Smooth muscle cell (in vitro differentiated cells): ENCODE measurements at regions not wholly inside any gene's neighbourhood (a gene's known extent, or its start where the extent isn't known, plus 50 kb on each side); places are given as distances from the start of the nearest gene placed in this dataset.

ENCODE experiments used
- DNase-seq: peaks from one replicate; lab custom pipeline; 2025; ENCODE audit not compliant: unreplicated experiment; lab: John Stamatoyannopoulos, UW
- H2AFZ ChIP-seq: fragments of 200-600 bp; sonication (generic); 2 replicates; pipeline ENCODE4 v1.6.0; 2016; ENCODE audit warnings: antibody characterized with exemption, low read depth, mild to moderate bottlenecking
- H3F3A ChIP-seq: fragments of 200-600 bp; sonication (generic); 2 replicates; pipeline ENCODE4 v1.6.0; 2017; ENCODE audit warnings: antibody characterized with exemption, low read depth
- H3K27ac ChIP-seq: fragments of 200-600 bp; sonication (generic); 2 replicates; pipeline ENCODE4 v1.5.1; 2016; ENCODE audit warnings: low read depth, mild to moderate bottlenecking
- H3K27me3 ChIP-seq: fragments of 200-600 bp; sonication (generic); 2 replicates; pipeline ENCODE4 v1.6.1; 2016; ENCODE audit warnings: low read depth, mild to moderate bottlenecking
- H3K36me3 ChIP-seq: fragments of 200-600 bp; sonication (generic); 2 replicates; pipeline ENCODE4 v1.5.1; 2016; ENCODE audit warnings: low read depth
- H3K4me1 ChIP-seq: fragments of 200-600 bp; sonication (generic); 2 replicates; pipeline ENCODE4 v1.5.1; 2016; ENCODE audit warnings: low read depth
- H3K4me2 ChIP-seq: fragments of 200-600 bp; sonication (generic); 2 replicates; pipeline ENCODE4 v1.6.0; 2016; ENCODE audit warnings: mild to moderate bottlenecking
- H3K4me3 ChIP-seq: fragments of 200-600 bp; sonication (generic); 2 replicates; pipeline ENCODE4 v1.5.1; 2016; ENCODE audit warnings: mild to moderate bottlenecking
- H3K79me2 ChIP-seq: fragments of 200-600 bp; sonication (generic); 2 replicates; pipeline ENCODE4 v1.6.0; 2016; ENCODE audit warnings: low read depth, mild to moderate bottlenecking
- H3K9ac ChIP-seq: fragments of 200-600 bp; sonication (generic); 2 replicates; pipeline ENCODE4 v1.6.0; 2016; ENCODE audit warnings: low read depth
- H3K9me3 ChIP-seq: fragments of 200-600 bp; sonication (generic); replicated peaks from 2 replicates; pipeline ENCODE4 v1.5.1; 2016; ENCODE audit warnings: low read depth
- H4K20me1 ChIP-seq: fragments of 200-600 bp; sonication (generic); 2 replicates; pipeline ENCODE4 v1.6.0; 2016; ENCODE audit warnings: low read depth
- CTCF ChIP-seq: fragments of 200-600 bp; sonication (generic); IDR thresholded peaks from 2 replicates; pipeline ENCODE4 v1.5.1; 2017; ENCODE audit warnings: borderline replicate concordance, mild to moderate bottlenecking, antibody characterized with exemption; ENCODE audit not compliant: insufficient read depth, poor library complexity, severe bottlenecking
- WGBS: methylation state at CpG from one replicate; pipeline ENCODE4 v1.1.7; 2016; ENCODE audit warnings: low lambda C conversion rate; 5-methylcytosine and 5-hydroxymethylcytosine counted together

- H3K36me3 ChIP-seq: no peaks in the 10 kb centered on the region
- H3K27ac ChIP-seq: no peak overlapping the region
- no peaks in the 10 kb centered on the region for H3F3A ChIP-seq
- H3K4me2 ChIP-seq: no peak overlapping the region
- H3K79me2 ChIP-seq: no peaks in the 10 kb centered on the region
- H3K9ac ChIP-seq: no peak overlapping the region
- H2AFZ ChIP-seq: no peak overlapping the region
- no peaks in the 10 kb centered on the region for H3K9me3 ChIP-seq
- peaks cover 5% of the 10 kb centered on the region for H3K27me3 ChIP-seq
- WGBS: 81% methylated on average over 3 of the region's 3 CpGs
- H4K20me1 ChIP-seq: no peaks in the 10 kb centered on the region
- H3K4me1 ChIP-seq: no peaks in the 10 kb centered on the region
- no peak for DNase-seq
- no peak for TF ChIP-seq CTCF
- H3K4me3 ChIP-seq: no peak overlapping the region
Observed at GRCh38 chr3:34292605-34293300, 494.3 kb downstream of the PDCD6IP start.

GRCh38 chr3:34294240-34294639 is 495.8 kb downstream of the PDCD6IP start:
- H3K27ac ChIP-seq: no peak overlapping the region
- no peak for TF ChIP-seq CTCF

GRCh38 chr3:34296796-34297195 is 498.4 kb downstream of the PDCD6IP start:
- Histone ChIP-seq H3K4me2 (no peak overlapping the region), H3K79me2 (no peaks in the 10 kb centered on the region), H3F3A (no peaks in the 10 kb centered on the region), H3K9ac (no peak overlapping the region), H3K27me3 (no peaks in the 10 kb centered on the region), H4K20me1 (no peaks in the 10 kb centered on the region), H3K27ac (no peak overlapping the region), H3K4me3 (no peak overlapping the region), H3K9me3 (no peaks in the 10 kb centered on the region), H2AFZ (no peak overlapping the region), H3K4me1 (peaks cover 13% of the 10 kb centered on the region), H3K36me3 (no peaks in the 10 kb centered on the region)
- 80% methylated on average over 4 of the region's 4 CpGs for WGBS
- no peak for TF ChIP-seq CTCF
- no peak for DNase-seq

More at GRCh38 chr3:34294240-34294639, 495.8 kb downstream of the PDCD6IP start:
- Histone ChIP-seq H3K9ac (no peak overlapping the region), H3K4me3 (no peak overlapping the region), H2AFZ (no peak overlapping the region), H3K9me3 (no peaks in the 10 kb centered on the region), H3K4me1 (no peaks in the 10 kb centered on the region), H3K36me3 (no peaks in the 10 kb centered on the region), H3K79me2 (no peaks in the 10 kb centered on the region), H3K4me2 (no peak overlapping the region), H3F3A (no peaks in the 10 kb centered on the region), H3K27me3 (peaks cover 5% of the 10 kb centered on the region), H4K20me1 (no peaks in the 10 kb centered on the region)
- no peak for DNase-seq

- Histone ChIP-seq H3F3A (no peaks in the 10 kb centered on the region), H3K27ac (no peak overlapping the region)
Observed at GRCh38 chr3:34298653-34299052, 500.2 kb downstream of the PDCD6IP start.

More at GRCh38 chr3:34298653-34299052, 500.2 kb downstream of the PDCD6IP start:
- Histone ChIP-seq H3K4me2 (no peak overlapping the region), H3K79me2 (no peaks in the 10 kb centered on the region), H2AFZ (no peak overlapping the region), H3K27me3 (no peaks in the 10 kb centered on the region), H3K4me1 (peaks cover 16% of the 10 kb centered on the region), H3K36me3 (no peaks in the 10 kb centered on the region), H3K9me3 (no peaks in the 10 kb centered on the region), H3K9ac (no peak overlapping the region), H4K20me1 (no peaks in the 10 kb centered on the region), H3K4me3 (no peak overlapping the region)
- TF ChIP-seq CTCF: no peak
- 75% methylated on average over 2 of the region's 2 CpGs for WGBS
- no peak for DNase-seq
